Stimulated activated CD4-positive, alpha-beta T cell treated with anti-CD3 and anti-CD28 coated beads, Interleukin-2, amount 100 ng/mL, for 4 hours (primary cell): ENCODE measurements at regions not wholly inside any gene's neighbourhood (a gene's known extent, or its start where the extent isn't known, plus 50 kb on each side); places are given as distances from the start of the nearest gene placed in this dataset.

Experiments
- DNase-seq: peaks from one replicate; pipeline ENCODE4 v3.0.0-alpha.2; 2020; ENCODE audit warnings: low read depth

DNA sequence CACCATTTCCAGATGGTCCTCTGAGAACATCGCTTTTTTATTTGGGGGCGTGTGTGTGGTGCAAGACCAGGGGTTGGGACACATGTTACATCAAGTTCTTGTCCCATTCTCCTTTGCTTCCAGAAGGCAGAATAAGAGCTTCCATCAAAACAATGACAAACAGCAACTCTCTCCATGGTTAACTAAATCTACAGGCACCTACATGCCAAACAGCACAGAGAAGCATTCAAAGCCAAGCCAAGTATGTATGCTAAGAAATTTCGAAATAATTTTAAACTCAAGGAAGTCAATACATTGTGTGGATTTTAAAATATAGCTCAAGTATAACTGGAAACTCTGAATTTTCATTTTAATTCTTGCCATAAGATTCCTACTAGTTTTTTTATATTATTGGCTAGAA is 105.6 kb downstream of the SEC61B start:
- no peak for DNase-seq

- no peak for DNase-seq
Observed at GRCh38 chr9:99335280-99335679, 113.2 kb downstream of the SEC61B start.

- no peak for DNase-seq
Observed at GRCh38 chr9:99336005-99336404, 113.9 kb downstream of the SEC61B start.

- DNase-seq = no peak
Observed at GRCh38 chr9:99336531-99336930, 114.4 kb downstream of the SEC61B start.

- no peak for DNase-seq
Observed at GRCh38 chr9:99340281-99340680, 118.2 kb downstream of the SEC61B start.

DNA sequence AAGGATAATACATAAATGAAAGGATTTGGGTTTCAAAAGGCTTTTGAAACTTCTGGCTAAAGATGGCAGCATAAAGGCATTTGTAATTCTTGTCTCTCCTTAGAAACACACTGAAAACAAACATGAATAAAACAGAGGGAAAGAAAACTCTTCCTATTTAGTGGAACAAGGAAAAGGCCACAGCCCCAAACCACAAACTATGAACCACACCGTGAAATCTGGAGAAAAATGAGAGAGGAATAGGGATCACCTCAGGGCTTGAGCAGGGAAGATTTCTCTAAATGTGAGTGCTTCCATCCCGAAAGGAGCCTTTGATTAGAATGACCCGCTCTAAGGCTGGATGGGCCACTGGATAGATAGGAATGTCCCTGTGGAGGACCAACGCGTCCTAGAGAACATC is 119.6 kb downstream of the SEC61B start:
- DNase-seq = no peak

DNA sequence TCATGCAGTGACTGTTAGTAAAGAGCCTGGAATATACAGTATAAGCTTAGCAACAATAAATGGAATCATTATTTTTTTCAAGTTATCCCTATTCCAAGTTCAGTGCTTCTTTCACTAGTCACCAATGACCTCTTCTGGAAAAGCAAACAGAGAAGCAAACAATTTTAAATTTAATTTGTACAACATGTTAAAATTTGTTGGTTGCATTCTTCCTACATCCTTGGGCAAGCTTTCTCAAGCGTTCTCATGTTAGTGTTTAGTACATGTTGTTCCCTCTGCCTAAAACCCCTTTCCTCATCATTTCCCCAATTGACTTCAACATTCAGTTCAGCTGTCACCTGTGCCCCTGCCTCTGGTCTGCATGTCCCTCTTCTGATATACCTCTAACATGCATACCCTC is 123.4 kb downstream of the SEC61B start:
- no peak for DNase-seq

DNA sequence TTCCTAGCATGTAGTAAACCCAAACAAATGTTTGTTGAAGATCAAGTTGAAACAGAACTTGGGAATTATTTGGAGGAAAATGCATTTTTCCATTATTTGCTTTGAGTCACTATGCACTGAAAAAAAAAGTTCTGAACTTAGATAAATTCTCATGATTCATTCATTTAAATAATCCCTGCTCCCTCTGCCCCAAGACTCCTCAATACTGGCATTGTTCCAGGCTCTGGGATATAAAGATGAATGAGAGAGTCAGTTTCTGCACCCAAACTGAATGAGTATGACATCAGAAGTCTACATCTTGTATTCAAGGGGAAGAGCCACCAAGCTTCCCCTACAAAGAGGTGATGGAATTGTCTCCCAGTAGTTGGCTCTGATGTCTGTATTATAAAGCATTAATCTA is 123.9 kb downstream of the SEC61B start:
- DNase-seq = no peak

- DNase-seq = no peak
Observed at GRCh38 chr9:99347568-99347967, 125.5 kb downstream of the SEC61B start.

- DNase-seq = no peak
Observed at GRCh38 chr9:99348289-99348688, 126.2 kb downstream of the SEC61B start.

DNA sequence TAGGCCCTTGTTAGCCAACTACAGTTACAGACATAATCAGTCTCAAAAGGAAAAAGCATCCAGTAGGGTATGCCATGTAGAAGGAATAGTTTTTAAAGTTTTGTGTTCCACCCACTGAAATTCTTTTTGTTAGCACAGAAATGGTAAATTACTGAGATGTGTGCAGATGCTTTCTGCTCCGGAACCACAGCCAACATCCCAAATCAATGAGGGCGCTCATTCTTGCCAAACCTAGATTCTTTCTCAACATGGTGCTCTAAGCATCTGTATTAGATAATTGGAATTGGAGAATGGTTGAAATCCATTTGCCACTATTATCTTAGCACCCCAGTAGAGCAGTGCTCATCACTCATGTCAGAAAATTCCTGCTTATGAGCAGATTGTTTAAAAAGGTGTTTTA is 127.8 kb downstream of the SEC61B start:
- no peak for DNase-seq

DNA sequence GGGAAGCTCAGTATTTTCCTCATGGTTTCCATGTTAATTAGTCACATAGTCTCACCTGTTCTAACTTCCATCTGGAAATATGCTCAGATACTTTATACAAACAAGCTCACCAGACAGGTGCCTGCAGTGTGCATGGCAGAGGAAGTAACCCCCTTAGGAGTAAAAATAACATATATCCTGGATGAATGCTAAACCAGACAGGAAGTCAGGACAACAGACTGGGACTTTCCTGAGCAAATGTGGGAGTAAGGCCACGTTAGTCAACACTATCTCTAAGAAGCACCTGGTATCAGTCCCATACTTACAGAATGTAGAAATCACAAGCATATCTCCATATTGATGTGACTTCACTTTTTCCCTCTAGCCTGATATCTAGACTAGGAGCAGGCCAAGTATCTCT is 128.4 kb downstream of the SEC61B start:
- no peak for DNase-seq

GRCh38 chr9:99351647-99352046 is 129.6 kb downstream of the SEC61B start:
- DNase-seq = no peak

GRCh38 chr9:99352826-99353225 is 130.7 kb downstream of the SEC61B start:
- no peak for DNase-seq

GRCh38 chr9:99353408-99353807 is 131.3 kb downstream of the SEC61B start:
- DNase-seq = no peak

DNA sequence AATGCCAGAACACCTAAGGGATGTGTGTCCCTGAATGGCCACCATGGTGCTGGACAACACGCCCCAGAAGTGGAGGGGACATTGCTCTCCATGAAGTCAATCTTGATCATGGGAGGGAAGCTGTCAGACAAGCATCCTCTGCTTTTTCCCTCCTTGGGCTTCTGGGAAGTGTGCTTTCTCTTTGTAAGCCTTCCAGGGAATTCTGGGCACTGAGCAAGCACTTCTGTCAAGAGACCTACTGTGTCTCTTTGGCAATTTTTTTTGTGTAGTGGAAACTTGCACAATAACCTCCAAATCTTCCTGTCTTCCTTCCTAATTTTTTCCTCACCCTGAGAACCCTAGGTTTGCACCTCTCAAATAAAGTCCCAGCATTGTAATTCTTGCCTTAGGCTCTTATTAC is 132.0 kb downstream of the SEC61B start:
- DNase-seq = no peak

DNA sequence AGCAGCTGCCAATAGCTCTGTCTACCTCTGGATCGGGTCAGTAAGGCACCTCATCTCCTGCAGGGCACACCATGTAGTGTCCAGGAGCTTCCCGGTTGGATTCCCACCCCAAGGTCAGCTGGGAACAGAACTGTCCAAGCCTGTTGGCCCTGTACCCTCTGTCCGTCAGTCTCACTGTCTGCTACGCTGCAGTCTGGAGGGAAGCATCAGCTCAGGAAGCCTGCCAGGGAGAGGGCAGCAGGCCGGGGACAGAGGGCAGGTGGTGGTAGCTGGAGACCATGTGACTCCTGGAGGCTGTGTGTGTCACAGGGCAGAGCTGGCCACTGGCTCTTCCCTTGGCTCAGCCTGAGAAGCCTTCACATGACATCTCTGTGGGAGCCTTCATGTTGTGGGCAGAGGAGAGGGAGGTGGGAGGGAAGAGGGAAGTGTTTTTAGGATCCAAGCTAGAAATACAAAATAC is 134.5 kb downstream of the SEC61B start:
- DNase-seq = no peak

GRCh38 chr9:99357575-99357974 is 135.5 kb downstream of the SEC61B start:
- no peak for DNase-seq

GRCh38 chr9:99358668-99359067 is 136.6 kb downstream of the SEC61B start:
- DNase-seq = no peak

DNA sequence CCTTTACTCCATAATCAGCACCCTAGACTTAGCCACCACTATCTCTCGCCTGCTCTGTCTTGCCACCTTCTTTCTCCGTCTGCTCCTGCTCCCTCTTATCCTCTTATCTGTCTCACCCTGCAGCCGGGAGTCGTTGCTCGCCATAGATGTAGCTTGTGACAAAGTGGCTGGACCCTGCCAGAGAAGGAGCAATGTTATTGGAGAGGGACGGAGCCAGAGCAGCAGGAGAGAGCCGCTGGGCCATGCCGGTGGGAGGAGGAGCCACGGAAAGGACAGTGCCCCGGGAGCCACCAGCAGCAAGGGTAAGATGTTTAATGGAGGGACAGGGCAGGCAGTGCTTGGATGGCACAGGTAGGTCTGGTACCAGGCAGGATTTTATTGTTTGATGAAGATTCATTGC is 137.3 kb downstream of the SEC61B start:
- no peak for DNase-seq

- no peak for DNase-seq
Observed at GRCh38 chr9:99360026-99360425, 137.9 kb downstream of the SEC61B start.

DNA sequence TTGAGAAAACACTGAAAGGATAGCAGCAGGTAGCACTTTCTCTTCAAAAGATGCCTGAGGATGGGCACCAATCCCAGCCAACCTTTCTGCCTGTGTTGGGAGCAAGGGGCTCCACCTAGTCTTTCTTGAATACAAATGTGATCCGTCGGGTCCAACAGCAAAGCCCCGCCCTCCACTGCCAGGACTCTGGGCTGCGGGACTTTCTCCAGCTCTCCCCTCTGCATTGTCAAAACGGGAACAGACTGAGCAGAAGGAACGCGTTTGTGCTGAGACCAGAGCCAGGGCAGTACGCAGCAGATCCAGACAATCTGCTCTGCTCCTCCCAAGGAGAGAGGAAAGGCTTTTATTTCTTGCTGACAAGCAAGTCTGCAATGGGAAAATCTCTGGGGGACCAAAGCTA is 139.7 kb downstream of the SEC61B start:
- no peak for DNase-seq

GRCh38 chr9:99362321-99362720 is 140.2 kb downstream of the SEC61B start:
- no peak for DNase-seq

- DNase-seq = no peak
Observed at GRCh38 chr9:99363509-99363908, 141.4 kb downstream of the SEC61B start.
